GM23338 (cell line): ENCODE measurements at regions not wholly inside any gene's neighbourhood (a gene's known extent, or its start where the extent isn't known, plus 50 kb on each side); places are given as distances from the start of the nearest gene placed in this dataset.

Experiments
- ATAC-seq: fragments of 200-7000 bp; cut with Tn5 transposase; 3 replicates; pipeline ENCODE4 v1.9.1; 2020
- DNase-seq: peaks from one replicate; pipeline ENCODE4 v3.0.0-alpha.2; 2015; ENCODE audit warnings: low spot score
- H2AFZ ChIP-seq: fragments of 200-600 bp; sonication (generic); 2 replicates; pipeline ENCODE4 v1.8.0; 2016; ENCODE audit warnings: antibody characterized with exemption, mild to moderate bottlenecking, moderate library complexity
- H3F3A ChIP-seq: fragments of 200-600 bp; sonication (generic); replicated peaks from 2 replicates; pipeline ENCODE4 v1.8.0; 2017; ENCODE audit warnings: antibody characterized with exemption, mixed run types, low read depth
- H3K27ac ChIP-seq: fragments of 200-600 bp; sonication (generic); 2 replicates; pipeline ENCODE4 v1.6.1; 2016; ENCODE audit warnings: low read depth
- H3K27me3 ChIP-seq: fragments of 200-600 bp; sonication (generic); 2 replicates; pipeline ENCODE4 v1.8.0; 2016; ENCODE audit warnings: mild to moderate bottlenecking, mixed run types, moderate library complexity; ENCODE audit not compliant: insufficient read depth
- H3K36me3 ChIP-seq: fragments of 200-600 bp; sonication (generic); 2 replicates; pipeline ENCODE4 v1.8.0; 2016; ENCODE audit warnings: mild to moderate bottlenecking; ENCODE audit not compliant: insufficient read depth
- H3K4me1 ChIP-seq: fragments of 200-600 bp; sonication (generic); 2 replicates; pipeline ENCODE4 v1.8.0; 2016; ENCODE audit warnings: mild to moderate bottlenecking, moderate library complexity; ENCODE audit not compliant: insufficient read depth
- H3K4me2 ChIP-seq: fragments of 200-600 bp; sonication (generic); 2 replicates; pipeline ENCODE4 v1.7.1; 2017; ENCODE audit warnings: mixed run types
- H3K4me3 ChIP-seq: fragments of 200-600 bp; sonication (generic); 2 replicates; pipeline ENCODE4 v1.6.1; 2016; ENCODE audit warnings: mixed run types
- H3K79me2 ChIP-seq: fragments of 200-600 bp; sonication (generic); replicated peaks from 2 replicates; pipeline ENCODE4 v1.8.0; 2017; ENCODE audit warnings: mild to moderate bottlenecking; ENCODE audit not compliant: insufficient read depth
- H3K9me2 ChIP-seq: fragments of 200-600 bp; sonication (generic); 2 replicates; pipeline ENCODE4 v1.8.0; 2017; ENCODE audit not compliant: insufficient read depth
- H4K20me1 ChIP-seq: fragments of 200-600 bp; sonication (generic); replicated peaks from 2 replicates; pipeline ENCODE4 v1.8.0; 2017; ENCODE audit warnings: mild to moderate bottlenecking; ENCODE audit not compliant: insufficient read depth
- H3K27ac Mint-ChIP-seq: 2 replicates; pipeline ENCODE4 v1.8.0; 2020; ENCODE audit warnings: inconsistent platforms, mild to moderate bottlenecking, moderate library complexity, mixed read lengths
- H3K27me3 Mint-ChIP-seq: 3 replicates; pipeline ENCODE4 v1.8.0; 2022; ENCODE audit warnings: low read depth, mild to moderate bottlenecking, moderate library complexity, mixed read lengths, inconsistent platforms; ENCODE audit not compliant: insufficient read depth, poor library complexity
- H3K36me3 Mint-ChIP-seq: 3 replicates; pipeline ENCODE4 v1.8.0; 2021; ENCODE audit warnings: low read depth, mild to moderate bottlenecking, inconsistent platforms, moderate library complexity, mixed read lengths
- H3K4me1 Mint-ChIP-seq: 3 replicates; pipeline ENCODE4 v1.8.0; 2020; ENCODE audit warnings: mild to moderate bottlenecking, inconsistent platforms, mixed read lengths
- H3K4me3 Mint-ChIP-seq: 3 replicates; pipeline ENCODE4 v1.8.0; 2021; ENCODE audit warnings: moderate library complexity, mild to moderate bottlenecking, inconsistent platforms, mixed read lengths
- H3K9me3 Mint-ChIP-seq: 3 replicates; pipeline ENCODE4 v1.8.0; 2020; ENCODE audit warnings: moderate library complexity, mild to moderate bottlenecking, inconsistent platforms, mixed read lengths
- CREB1 ChIP-seq: fragments of 250-450 bp; sonication (Bioruptor Pico); IDR thresholded peaks from 2 replicates; pipeline ENCODE4 v1.5.0; 2020; ENCODE audit warnings: low read depth, mild to moderate bottlenecking, moderate library complexity
- EZH2 ChIP-seq: fragments of 200-600 bp; sonication (generic); IDR thresholded peaks from one replicate; pipeline ENCODE4 v1.8.0; 2017; ENCODE audit warnings: antibody characterized with exemption, mild to moderate bottlenecking, low read depth; ENCODE audit not compliant: unreplicated experiment
- EZH2phosphoT487 ChIP-seq: fragments of 200-600 bp; sonication (generic); IDR thresholded peaks from one replicate; pipeline ENCODE4 v1.8.1; 2018; ENCODE audit warnings: antibody characterized with exemption; ENCODE audit not compliant: unreplicated experiment
- JUNB ChIP-seq: IDR thresholded peaks from one replicate; pipeline ENCODE4 v1.6.1; 2016; ENCODE audit warnings: antibody characterized with exemption; ENCODE audit not compliant: unreplicated experiment
- NANOG ChIP-seq: IDR thresholded peaks from 2 replicates; pipeline ENCODE4 v1.6.1; 2016; ENCODE audit warnings: antibody characterized with exemption, borderline replicate concordance
- POLR2AphosphoS5 ChIP-seq: IDR thresholded peaks from 2 replicates; pipeline ENCODE4 v1.6.1; 2016; ENCODE audit warnings: antibody characterized with exemption, low read depth
- STAT1 ChIP-seq: IDR thresholded peaks from one replicate; pipeline ENCODE4 v1.6.1; 2016; ENCODE audit warnings: antibody characterized with exemption; ENCODE audit not compliant: unreplicated experiment
- ZNF114 ChIP-seq: fragments of 250-450 bp; sonication (Bioruptor Pico); IDR thresholded peaks from 2 replicates; pipeline ENCODE4 v1.5.0; 2020; ENCODE audit warnings: mild to moderate bottlenecking, moderate library complexity
- ZNF331 ChIP-seq: fragments of 250-450 bp; sonication (Bioruptor Pico); IDR thresholded peaks from 2 replicates; pipeline ENCODE4 v1.5.0; 2020; ENCODE audit warnings: low read depth, mild to moderate bottlenecking, moderate library complexity
- TF ChIP-seq, protein P1 (sequence below), 2 experiments: fragments of 200-600 bp in 1 of 2; sonication (generic) in 1 of 2; conservative IDR thresholded peaks; 2 replicates each; pipeline versions ENCODE4 v1.5.1 to v1.6.1; 2016 to 2017; ENCODE audit warnings: antibody characterized with exemption in 2 of 2, low read depth in 2 of 2, mild to moderate bottlenecking in 2 of 2, moderate library complexity in 1 of 2
- TF ChIP-seq, protein P2 (sequence below): IDR thresholded peaks from 2 replicates; pipeline ENCODE4 v1.6.1; 2016; ENCODE audit warnings: antibody characterized with exemption
- TF ChIP-seq, protein P3 (sequence below): fragments of 250-450 bp; sonication (Bioruptor Pico); IDR thresholded peaks from 2 replicates; pipeline ENCODE4 v1.5.0; 2020; ENCODE audit warnings: mild to moderate bottlenecking, moderate library complexity
- TF ChIP-seq, protein P4 (sequence below): IDR thresholded peaks from one replicate; pipeline ENCODE4 v1.6.1; 2018; ENCODE audit warnings: antibody characterized with exemption; ENCODE audit not compliant: unreplicated experiment

DNA sequence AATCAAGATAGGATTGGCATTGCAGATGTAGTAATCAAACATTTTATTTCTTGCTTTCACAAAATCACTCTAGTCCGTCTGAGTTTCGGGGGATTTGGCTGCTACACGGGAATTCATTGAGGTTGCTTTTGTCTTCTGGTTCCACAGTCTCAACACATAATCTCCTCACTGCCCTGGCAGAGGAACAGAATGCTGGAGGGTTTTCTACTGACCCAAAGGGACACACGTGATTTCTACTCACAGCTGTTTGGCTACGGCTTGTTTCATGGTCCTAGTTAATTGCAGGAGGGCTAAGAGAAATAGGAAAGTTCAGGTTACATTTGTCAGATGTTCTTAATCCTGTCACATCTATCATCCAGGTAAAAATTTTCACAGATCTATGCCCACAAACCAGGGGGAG lies 1811.6 kb downstream of the ARAP2 start:
- no peak overlapping the region for H3K4me2 ChIP-seq
- no peaks in the 10 kb centered on the region for H3K36me3 Mint-ChIP-seq

More for the DNA sequence above, 1811.6 kb downstream of the ARAP2 start:
- H3K4me1 Mint-ChIP-seq: no peaks in the 10 kb centered on the region
- peak overlapping the region; percentile 38; the same call in 1 of the 2 replicates for H2AFZ ChIP-seq
- no peaks in the 10 kb centered on the region for H3K27me3 Mint-ChIP-seq
- no peaks in the 10 kb centered on the region for H4K20me1 ChIP-seq
- ATAC-seq: no peak
- H3K79me2 ChIP-seq: no peaks in the 10 kb centered on the region
- H3K4me3 ChIP-seq: no peak overlapping the region
- H3K27ac ChIP-seq: no peak overlapping the region
- H3K27me3 ChIP-seq: no peaks in the 10 kb centered on the region
- DNase-seq: no peak
- no peak overlapping the region for H3K4me3 Mint-ChIP-seq
- no peaks in the 10 kb centered on the region for H3F3A ChIP-seq
- no peaks in the 10 kb centered on the region for H3K36me3 ChIP-seq
- no peaks in the 10 kb centered on the region for H3K4me1 ChIP-seq
- TF ChIP-seq, protein P1, sequence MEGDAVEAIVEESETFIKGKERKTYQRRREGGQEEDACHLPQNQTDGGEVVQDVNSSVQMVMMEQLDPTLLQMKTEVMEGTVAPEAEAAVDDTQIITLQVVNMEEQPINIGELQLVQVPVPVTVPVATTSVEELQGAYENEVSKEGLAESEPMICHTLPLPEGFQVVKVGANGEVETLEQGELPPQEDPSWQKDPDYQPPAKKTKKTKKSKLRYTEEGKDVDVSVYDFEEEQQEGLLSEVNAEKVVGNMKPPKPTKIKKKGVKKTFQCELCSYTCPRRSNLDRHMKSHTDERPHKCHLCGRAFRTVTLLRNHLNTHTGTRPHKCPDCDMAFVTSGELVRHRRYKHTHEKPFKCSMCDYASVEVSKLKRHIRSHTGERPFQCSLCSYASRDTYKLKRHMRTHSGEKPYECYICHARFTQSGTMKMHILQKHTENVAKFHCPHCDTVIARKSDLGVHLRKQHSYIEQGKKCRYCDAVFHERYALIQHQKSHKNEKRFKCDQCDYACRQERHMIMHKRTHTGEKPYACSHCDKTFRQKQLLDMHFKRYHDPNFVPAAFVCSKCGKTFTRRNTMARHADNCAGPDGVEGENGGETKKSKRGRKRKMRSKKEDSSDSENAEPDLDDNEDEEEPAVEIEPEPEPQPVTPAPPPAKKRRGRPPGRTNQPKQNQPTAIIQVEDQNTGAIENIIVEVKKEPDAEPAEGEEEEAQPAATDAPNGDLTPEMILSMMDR (conservative IDR thresholded peaks at IDR 0.05; ENCODE audit: low read depth in 2 of 2): no peak
- TF ChIP-seq CREB1 (CRISPR knock-in tag) (no peak), EZH2 (no peak), POLR2AphosphoS5 (no peak), NANOG (no peak), STAT1 (no peak), EZH2phosphoT487 (no peak), JUNB (no peak), ZNF114 (CRISPR knock-in tag) (no peak), ZNF331 (CRISPR knock-in tag) (no peak)
- TF ChIP-seq, protein P2, sequence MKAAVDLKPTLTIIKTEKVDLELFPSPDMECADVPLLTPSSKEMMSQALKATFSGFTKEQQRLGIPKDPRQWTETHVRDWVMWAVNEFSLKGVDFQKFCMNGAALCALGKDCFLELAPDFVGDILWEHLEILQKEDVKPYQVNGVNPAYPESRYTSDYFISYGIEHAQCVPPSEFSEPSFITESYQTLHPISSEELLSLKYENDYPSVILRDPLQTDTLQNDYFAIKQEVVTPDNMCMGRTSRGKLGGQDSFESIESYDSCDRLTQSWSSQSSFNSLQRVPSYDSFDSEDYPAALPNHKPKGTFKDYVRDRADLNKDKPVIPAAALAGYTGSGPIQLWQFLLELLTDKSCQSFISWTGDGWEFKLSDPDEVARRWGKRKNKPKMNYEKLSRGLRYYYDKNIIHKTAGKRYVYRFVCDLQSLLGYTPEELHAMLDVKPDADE: no peak
- TF ChIP-seq, protein P3, sequence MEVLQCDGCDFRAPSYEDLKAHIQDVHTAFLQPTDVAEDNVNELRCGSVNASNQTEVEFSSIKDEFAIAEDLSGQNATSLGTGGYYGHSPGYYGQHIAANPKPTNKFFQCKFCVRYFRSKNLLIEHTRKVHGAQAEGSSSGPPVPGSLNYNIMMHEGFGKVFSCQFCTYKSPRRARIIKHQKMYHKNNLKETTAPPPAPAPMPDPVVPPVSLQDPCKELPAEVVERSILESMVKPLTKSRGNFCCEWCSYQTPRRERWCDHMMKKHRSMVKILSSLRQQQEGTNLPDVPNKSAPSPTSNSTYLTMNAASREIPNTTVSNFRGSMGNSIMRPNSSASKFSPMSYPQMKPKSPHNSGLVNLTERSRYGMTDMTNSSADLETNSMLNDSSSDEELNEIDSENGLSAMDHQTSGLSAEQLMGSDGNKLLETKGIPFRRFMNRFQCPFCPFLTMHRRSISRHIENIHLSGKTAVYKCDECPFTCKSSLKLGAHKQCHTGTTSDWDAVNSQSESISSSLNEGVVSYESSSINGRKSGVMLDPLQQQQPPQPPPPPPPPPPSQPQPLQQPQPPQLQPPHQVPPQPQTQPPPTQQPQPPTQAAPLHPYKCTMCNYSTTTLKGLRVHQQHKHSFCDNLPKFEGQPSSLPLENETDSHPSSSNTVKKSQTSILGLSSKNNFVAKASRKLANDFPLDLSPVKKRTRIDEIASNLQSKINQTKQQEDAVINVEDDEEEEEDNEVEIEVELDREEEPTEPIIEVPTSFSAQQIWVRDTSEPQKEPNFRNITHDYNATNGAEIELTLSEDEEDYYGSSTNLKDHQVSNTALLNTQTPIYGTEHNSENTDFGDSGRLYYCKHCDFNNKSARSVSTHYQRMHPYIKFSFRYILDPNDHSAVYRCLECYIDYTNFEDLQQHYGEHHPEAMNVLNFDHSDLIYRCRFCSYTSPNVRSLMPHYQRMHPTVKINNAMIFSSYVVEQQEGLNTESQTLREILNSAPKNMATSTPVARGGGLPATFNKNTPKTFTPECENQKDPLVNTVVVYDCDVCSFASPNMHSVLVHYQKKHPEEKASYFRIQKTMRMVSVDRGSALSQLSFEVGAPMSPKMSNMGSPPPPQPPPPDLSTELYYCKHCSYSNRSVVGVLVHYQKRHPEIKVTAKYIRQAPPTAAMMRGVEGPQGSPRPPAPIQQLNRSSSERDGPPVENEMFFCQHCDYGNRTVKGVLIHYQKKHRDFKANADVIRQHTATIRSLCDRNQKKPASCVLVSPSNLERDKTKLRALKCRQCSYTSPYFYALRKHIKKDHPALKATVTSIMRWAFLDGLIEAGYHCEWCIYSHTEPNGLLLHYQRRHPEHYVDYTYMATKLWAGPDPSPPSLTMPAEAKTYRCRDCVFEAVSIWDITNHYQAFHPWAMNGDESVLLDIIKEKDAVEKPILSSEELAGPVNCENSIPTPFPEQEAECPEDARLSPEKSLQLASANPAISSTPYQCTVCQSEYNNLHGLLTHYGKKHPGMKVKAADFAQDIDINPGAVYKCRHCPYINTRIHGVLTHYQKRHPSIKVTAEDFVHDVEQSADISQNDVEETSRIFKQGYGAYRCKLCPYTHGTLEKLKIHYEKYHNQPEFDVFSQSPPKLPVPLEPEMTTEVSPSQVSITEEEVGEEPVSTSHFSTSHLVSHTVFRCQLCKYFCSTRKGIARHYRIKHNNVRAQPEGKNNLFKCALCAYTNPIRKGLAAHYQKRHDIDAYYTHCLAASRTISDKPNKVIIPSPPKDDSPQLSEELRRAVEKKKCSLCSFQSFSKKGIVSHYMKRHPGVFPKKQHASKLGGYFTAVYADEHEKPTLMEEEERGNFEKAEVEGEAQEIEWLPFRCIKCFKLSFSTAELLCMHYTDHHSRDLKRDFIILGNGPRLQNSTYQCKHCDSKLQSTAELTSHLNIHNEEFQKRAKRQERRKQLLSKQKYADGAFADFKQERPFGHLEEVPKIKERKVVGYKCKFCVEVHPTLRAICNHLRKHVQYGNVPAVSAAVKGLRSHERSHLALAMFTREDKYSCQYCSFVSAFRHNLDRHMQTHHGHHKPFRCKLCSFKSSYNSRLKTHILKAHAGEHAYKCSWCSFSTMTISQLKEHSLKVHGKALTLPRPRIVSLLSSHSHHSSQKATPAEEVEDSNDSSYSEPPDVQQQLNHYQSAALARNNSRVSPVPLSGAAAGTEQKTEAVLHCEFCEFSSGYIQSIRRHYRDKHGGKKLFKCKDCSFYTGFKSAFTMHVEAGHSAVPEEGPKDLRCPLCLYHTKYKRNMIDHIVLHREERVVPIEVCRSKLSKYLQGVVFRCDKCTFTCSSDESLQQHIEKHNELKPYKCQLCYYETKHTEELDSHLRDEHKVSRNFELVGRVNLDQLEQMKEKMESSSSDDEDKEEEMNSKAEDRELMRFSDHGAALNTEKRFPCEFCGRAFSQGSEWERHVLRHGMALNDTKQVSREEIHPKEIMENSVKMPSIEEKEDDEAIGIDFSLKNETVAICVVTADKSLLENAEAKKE: no peak
- TF ChIP-seq, protein P4, sequence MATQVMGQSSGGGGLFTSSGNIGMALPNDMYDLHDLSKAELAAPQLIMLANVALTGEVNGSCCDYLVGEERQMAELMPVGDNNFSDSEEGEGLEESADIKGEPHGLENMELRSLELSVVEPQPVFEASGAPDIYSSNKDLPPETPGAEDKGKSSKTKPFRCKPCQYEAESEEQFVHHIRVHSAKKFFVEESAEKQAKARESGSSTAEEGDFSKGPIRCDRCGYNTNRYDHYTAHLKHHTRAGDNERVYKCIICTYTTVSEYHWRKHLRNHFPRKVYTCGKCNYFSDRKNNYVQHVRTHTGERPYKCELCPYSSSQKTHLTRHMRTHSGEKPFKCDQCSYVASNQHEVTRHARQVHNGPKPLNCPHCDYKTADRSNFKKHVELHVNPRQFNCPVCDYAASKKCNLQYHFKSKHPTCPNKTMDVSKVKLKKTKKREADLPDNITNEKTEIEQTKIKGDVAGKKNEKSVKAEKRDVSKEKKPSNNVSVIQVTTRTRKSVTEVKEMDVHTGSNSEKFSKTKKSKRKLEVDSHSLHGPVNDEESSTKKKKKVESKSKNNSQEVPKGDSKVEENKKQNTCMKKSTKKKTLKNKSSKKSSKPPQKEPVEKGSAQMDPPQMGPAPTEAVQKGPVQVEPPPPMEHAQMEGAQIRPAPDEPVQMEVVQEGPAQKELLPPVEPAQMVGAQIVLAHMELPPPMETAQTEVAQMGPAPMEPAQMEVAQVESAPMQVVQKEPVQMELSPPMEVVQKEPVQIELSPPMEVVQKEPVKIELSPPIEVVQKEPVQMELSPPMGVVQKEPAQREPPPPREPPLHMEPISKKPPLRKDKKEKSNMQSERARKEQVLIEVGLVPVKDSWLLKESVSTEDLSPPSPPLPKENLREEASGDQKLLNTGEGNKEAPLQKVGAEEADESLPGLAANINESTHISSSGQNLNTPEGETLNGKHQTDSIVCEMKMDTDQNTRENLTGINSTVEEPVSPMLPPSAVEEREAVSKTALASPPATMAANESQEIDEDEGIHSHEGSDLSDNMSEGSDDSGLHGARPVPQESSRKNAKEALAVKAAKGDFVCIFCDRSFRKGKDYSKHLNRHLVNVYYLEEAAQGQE: no peak
- no peaks in the 10 kb centered on the region for H3K9me2 ChIP-seq
- no peaks in the 10 kb centered on the region for H3K9me3 Mint-ChIP-seq
- H3K27ac Mint-ChIP-seq: no peak overlapping the region
